ENCODE measurements at regions not wholly inside any gene's neighbourhood (a gene's known extent, or its start where the extent isn't known, plus 50 kb on each side); places are given as distances from the start of the nearest gene placed in this dataset.

- H3K36me3 ChIP-seq (ENCODE audit: control insufficient read depth in 4 of 4, insufficient read depth in 3 of 4, low read depth in 1 of 4, low read length in 3 of 4), result no peaks in the 10 kb centered on the region
- H3K27me3 ChIP-seq (ENCODE audit: control insufficient read depth in 4 of 4, insufficient read depth in 4 of 4, low read length in 3 of 4), result no peaks in the 10 kb centered on the region
- TF ChIP-seq NR2F2 (IDR thresholded peaks at IDR 0.05) (no peak), RAD21 (IDR thresholded peaks at IDR 0.05) (peak; percentile 99), TAF1 (conservative IDR thresholded peaks at IDR 0.05) (no peak), FOXA2 (IDR thresholded peaks at IDR 0.05) (peak; percentile 50), HNF4A (conservative IDR thresholded peaks at IDR 0.05) (peak; percentile 34 to 41), FOXA1 (IDR thresholded peaks at IDR 0.05) (peak; percentile 52), CTCF (IDR thresholded peaks at IDR 0.05; ENCODE audit: low read depth, low read length, missing input control) (peak; percentile 85), JUND (IDR thresholded peaks at IDR 0.05) (no peak)
- WGBS, result 25% methylated on average over 3 of the region's 3 CpGs
- no peaks in the 10 kb centered on the region for H3K9me3 ChIP-seq (ENCODE audit: control insufficient read depth in 4 of 4, low read length in 3 of 4)
- peaks cover 0 to 5% (median 3%) of the 10 kb centered on the region in 4 donors for H3K4me1 ChIP-seq (ENCODE audit: control insufficient read depth in 4 of 4, insufficient read depth in 4 of 4, low read length in 3 of 4)
- DNase-seq (ENCODE audit: low spot score), result peak; percentile 81
- no peak overlapping the region for H3K9ac ChIP-seq (ENCODE audit: low read depth in 1 of 2, low read length in 2 of 2)
- H3K27ac ChIP-seq (ENCODE audit: low read depth in 1 of 2, low read length in 2 of 2), result no peak overlapping the region
- no peak overlapping the region for H3K4me3 ChIP-seq (ENCODE audit: low read depth in 1 of 3, low read length in 3 of 3)
Measured at GRCh38 chr2:37832590-37833197, 92.4 kb upstream of the RMDN2 start.

- Histone ChIP-seq H3K36me3 (ENCODE audit: control insufficient read depth in 4 of 4, insufficient read depth in 3 of 4, low read depth in 1 of 4, low read length in 3 of 4) (no peaks in the 10 kb centered on the region), H3K4me1 (ENCODE audit: control insufficient read depth in 4 of 4, insufficient read depth in 4 of 4, low read length in 3 of 4) (peaks cover 0 to 5% (median 3%) of the 10 kb centered on the region in 4 donors), H3K9ac (ENCODE audit: low read depth in 1 of 2, low read length in 2 of 2) (no peak overlapping the region), H3K9me3 (ENCODE audit: control insufficient read depth in 4 of 4, low read length in 3 of 4) (no peaks in the 10 kb centered on the region), H3K4me3 (ENCODE audit: low read depth in 1 of 3, low read length in 3 of 3) (no peak overlapping the region), H3K27ac (ENCODE audit: low read depth in 1 of 2, low read length in 2 of 2) (no peak overlapping the region), H3K27me3 (ENCODE audit: control insufficient read depth in 4 of 4, insufficient read depth in 4 of 4, low read length in 3 of 4) (no peaks in the 10 kb centered on the region)
- no peak for TF ChIP-seq RXRA (IDR thresholded peaks at IDR 0.05)
- TF ChIP-seq GABPA (IDR thresholded peaks at IDR 0.05 in 1 of 2, conservative IDR thresholded peaks at IDR 0.05 in 1 of 2), result no peak
- no peak for TF ChIP-seq REST (IDR thresholded peaks at IDR 0.05)
- no peak for TF ChIP-seq FOXA2 (IDR thresholded peaks at IDR 0.05)
- TF ChIP-seq CTCF (IDR thresholded peaks at IDR 0.05; ENCODE audit: low read depth, low read length, missing input control), result no peak
- no peak for TF ChIP-seq FOXA1 (IDR thresholded peaks at IDR 0.05)
- TF ChIP-seq ATF3 (IDR thresholded peaks at IDR 0.05), result no peak
- TF ChIP-seq HNF4G (IDR thresholded peaks at IDR 0.05), result no peak
- TF ChIP-seq NR2F2 (IDR thresholded peaks at IDR 0.05), result no peak
- no peak for TF ChIP-seq ZBTB33 (IDR thresholded peaks at IDR 0.05)
- no peak for TF ChIP-seq SP1 (IDR thresholded peaks at IDR 0.05)
- no peak for DNase-seq (ENCODE audit: low spot score)
- WGBS, result 50% methylated on average over 7 of the region's 7 CpGs
Measured at GRCh38 chr2:37833423-37833822, 91.7 kb upstream of the RMDN2 start.
